SK-N-SH (cell line): ENCODE measurements at regions not wholly inside any gene's neighbourhood (a gene's known extent, or its start where the extent isn't known, plus 50 kb on each side); places are given as distances from the start of the nearest gene placed in this dataset.

ENCODE experiments used
- CTCF ChIA-PET: fragments of 300-600, 350-600 bp; formaldehyde crosslinking; extraction: SDS; loops from one replicate; lab custom pipeline; 2021; lab: Yijun Ruan, JAX
- POLR2A ChIA-PET: fragments of 350-600 bp; sonication (Branson Sonifier 250); formaldehyde crosslinking; extraction: SDS; loops from one replicate; lab custom pipeline; 2020; ENCODE audit warnings: antibody characterized with exemption, inconsistent platforms; lab: Yijun Ruan, JAX
- DNase-seq: peaks from one replicate; pipeline ENCODE4 v3.0.0; 2012
- H2AFZ ChIP-seq: fragments of 200-600 bp; sonication (generic); 2 replicates; pipeline ENCODE4 v1.8.1; 2016; ENCODE audit warnings: antibody characterized with exemption, mild to moderate bottlenecking, low read depth
- H3F3A ChIP-seq: fragments of 200-600 bp; sonication (generic); replicated peaks from 2 replicates; pipeline ENCODE3; 2016; ENCODE audit warnings: antibody characterized with exemption, mild to moderate bottlenecking; ENCODE audit not compliant: insufficient read depth
- H3K27ac ChIP-seq, 2 experiments: fragments of 200-500 bp in 1 of 2; fragments of 200-600 bp in 1 of 2; sonication (Bioruptor generic) in 1 of 2; sonication (generic), shearing (Covaris generic) in 1 of 2; 2 replicates each; pipeline versions ENCODE4 v1.5.1 to v1.6.1; 2014 to 2016; ENCODE audit warnings: low read depth in 2 of 2, inconsistent platforms in 1 of 2, low read length in 1 of 2, mild to moderate bottlenecking in 1 of 2, mixed read lengths in 1 of 2
- H3K27me3 ChIP-seq: fragments of 200-600 bp; sonication (generic), shearing (Covaris generic); 2 replicates; pipeline ENCODE4 v1.6.1; 2016; ENCODE audit warnings: mixed run types; ENCODE audit not compliant: insufficient read depth
- H3K36me3 ChIP-seq, 2 experiments: fragments of 200-500 bp in 1 of 2; fragments of 200-600 bp in 1 of 2; sonication (Bioruptor generic) in 1 of 2; sonication (generic) in 1 of 2; replicated peaks in 1 of 2; 2 replicates each; pipeline versions ENCODE3 to v1.5.1; 2014 to 2016; ENCODE audit warnings: low read length in 1 of 2, mild to moderate bottlenecking in 1 of 2; ENCODE audit not compliant: insufficient read depth in 2 of 2, control insufficient read depth in 1 of 2
- H3K4me1 ChIP-seq, 2 experiments: fragments of 200-500 bp in 1 of 2; fragments of 200-600 bp in 1 of 2; sonication (Bioruptor generic) in 1 of 2; sonication (generic), shearing (Covaris generic) in 1 of 2; 2 replicates each; pipeline versions ENCODE4 v1.5.1 to v1.6.1; 2014 to 2016; ENCODE audit warnings: low read depth in 1 of 2, low read length in 1 of 2, mixed run types in 1 of 2; ENCODE audit not compliant: insufficient read depth in 2 of 2, control insufficient read depth in 1 of 2
- H3K4me2 ChIP-seq: fragments of 200-600 bp; sonication (generic), shearing (Covaris generic); 2 replicates; pipeline ENCODE4 v1.6.1; 2017; ENCODE audit warnings: mixed run types
- H3K4me3 ChIP-seq, 2 experiments: fragments of 200-500 bp in 1 of 2; fragments of 200-600 bp in 1 of 2; sonication (Bioruptor generic) in 1 of 2; sonication (generic), shearing (Covaris generic) in 1 of 2; 2 replicates each; pipeline versions ENCODE4 v1.5.1 to v1.8.1; 2014 to 2016; ENCODE audit warnings: low read depth in 2 of 2, inconsistent platforms in 1 of 2, low read length in 1 of 2, mild to moderate bottlenecking in 1 of 2, mixed read lengths in 1 of 2, moderate library complexity in 1 of 2
- H3K79me2 ChIP-seq: fragments of 200-600 bp; sonication (generic); 2 replicates; pipeline ENCODE4 v1.8.1; 2017; ENCODE audit warnings: mild to moderate bottlenecking; ENCODE audit not compliant: insufficient read depth
- H3K9ac ChIP-seq: fragments of 200-600 bp; sonication (generic); 2 replicates; pipeline ENCODE4 v1.6.1; 2017; ENCODE audit warnings: mixed run types
- H3K9me2 ChIP-seq: fragments of 200-600 bp; sonication (generic); 2 replicates; pipeline ENCODE4 v1.6.1; 2017; ENCODE audit warnings: mixed run types
- H3K9me3 ChIP-seq: fragments of 200-600 bp; sonication (generic); 2 replicates; pipeline ENCODE4 v1.6.1; 2017; ENCODE audit warnings: mixed run types, mild to moderate bottlenecking, moderate library complexity
- H4K20me1 ChIP-seq: fragments of 200-600 bp; sonication (generic); 2 replicates; pipeline ENCODE4 v1.6.1; 2017; ENCODE audit warnings: mild to moderate bottlenecking, mixed run types; ENCODE audit not compliant: insufficient read depth
- CTCF ChIP-seq: fragments of 200-600 bp; sonication (generic); IDR thresholded peaks from 2 replicates; pipeline ENCODE4 v1.6.1; 2017; ENCODE audit warnings: antibody characterized with exemption, mild to moderate bottlenecking, moderate library complexity
- EP300 ChIP-seq, 2 experiments: IDR thresholded peaks; 2 replicates each; pipeline versions ENCODE4 v1.4.0 to v1.6.1; 2012; ENCODE audit warnings: borderline replicate concordance in 1 of 2, low read depth in 1 of 2, low read length in 1 of 2
- FOSL2 ChIP-seq: IDR thresholded peaks from 2 replicates; pipeline ENCODE4 v1.4.0; 2012; ENCODE audit warnings: low read depth, mild to moderate bottlenecking, moderate library complexity, borderline replicate concordance
- GABPA ChIP-seq: IDR thresholded peaks from 2 replicates; pipeline ENCODE4 v1.4.0; 2012; ENCODE audit warnings: low read depth, mild to moderate bottlenecking
- GATA2 ChIP-seq: sonication (generic); formaldehyde crosslinking; IDR thresholded peaks from 2 replicates; pipeline ENCODE4 v1.5.0; 2020; ENCODE audit warnings: mild to moderate bottlenecking, missing genetic modification reagents
- IRF3 ChIP-seq: fragments of 150-350 bp; IDR thresholded peaks from 2 replicates; pipeline ENCODE4 v1.6.1; 2016; ENCODE audit warnings: mild to moderate bottlenecking, low read depth, low read length
- JUND ChIP-seq: IDR thresholded peaks from 2 replicates; pipeline ENCODE4 v1.4.0; 2012
- MAX ChIP-seq: IDR thresholded peaks from 2 replicates; pipeline ENCODE4 v1.4.0; 2012; ENCODE audit warnings: low read depth
- MEF2A ChIP-seq: IDR thresholded peaks from 2 replicates; pipeline ENCODE4 v1.4.0; 2012; ENCODE audit warnings: low read depth, borderline replicate concordance
- NRF1 ChIP-seq: IDR thresholded peaks from 2 replicates; pipeline ENCODE4 v1.6.1; 2012; ENCODE audit warnings: low read depth, mild to moderate bottlenecking, low read length
- PBX3 ChIP-seq: IDR thresholded peaks from 2 replicates; pipeline ENCODE4; 2012
- POLR2AphosphoS5 ChIP-seq: IDR thresholded peaks from 2 replicates; pipeline ENCODE4 v1.6.1; 2012; ENCODE audit warnings: low read depth, low read length
- RXRA ChIP-seq: IDR thresholded peaks from 2 replicates; pipeline ENCODE4 v1.4.0; 2012; ENCODE audit warnings: low read depth, mild to moderate bottlenecking, borderline replicate concordance
- SMC3 ChIP-seq: IDR thresholded peaks from 2 replicates; pipeline ENCODE4 v1.6.1; 2012; ENCODE audit warnings: low read depth, low read length, improper control_type of control experiment
- TCF12 ChIP-seq: IDR thresholded peaks from 2 replicates; pipeline ENCODE4 v1.4.0; 2012
- USF1 ChIP-seq: IDR thresholded peaks from 2 replicates; pipeline ENCODE4 v1.4.0; 2012; ENCODE audit warnings: low read depth, borderline replicate concordance
- YY1 ChIP-seq: IDR thresholded peaks from 2 replicates; pipeline ENCODE4 v1.4.0; 2012; ENCODE audit warnings: low read depth, mild to moderate bottlenecking
- WGBS: methylation state at CpG from one replicate; pipeline ENCODE4 v1.1.6; 2017; ENCODE audit warnings: low lambda C conversion rate; 5-methylcytosine and 5-hydroxymethylcytosine counted together

GRCh38 chr13:47005756-47006414 is 109.0 kb upstream of the HTR2A start:
- H2AFZ ChIP-seq: no peak overlapping the region
- ChIA-PET POLR2A (no interaction called here), CTCF (no interaction called here)
- no peaks in the 10 kb centered on the region for H3K9me2 ChIP-seq
- TF ChIP-seq EP300 (IDR thresholded peaks at IDR 0.05; ENCODE audit: borderline replicate concordance in 1 of 2, low read depth in 1 of 2, low read length in 1 of 2) (no peak), GATA2 (no peak), USF1 (no peak), MAX (no peak), YY1 (no peak), FOSL2 (no peak), PBX3 (no peak), NRF1 (no peak)
- TF ChIP-seq, all 33 proteins: peak for 0
- H3K9ac ChIP-seq: no peak overlapping the region
- H3K4me3 ChIP-seq: no peak overlapping the region
- H3K9me3 ChIP-seq: no peaks in the 10 kb centered on the region
- H3K79me2 ChIP-seq: no peaks in the 10 kb centered on the region
- no peaks in the 10 kb centered on the region for H3F3A ChIP-seq
- no peaks in the 10 kb centered on the region for H3K27me3 ChIP-seq
- H3K4me1 ChIP-seq: no peaks in the 10 kb centered on the region; a peak in 1 of 4 replicates
- H3K27ac ChIP-seq: no peak overlapping the region
- H3K36me3 ChIP-seq: no peaks in the 10 kb centered on the region
- H3K4me2 ChIP-seq: no peak overlapping the region
- no peaks in the 10 kb centered on the region for H4K20me1 ChIP-seq
- 37% methylated on average over 2 of the region's 2 CpGs for WGBS
- DNase-seq: no peak

GRCh38 chr13:47004540-47004939 is 107.7 kb upstream of the HTR2A start:
- WGBS: 73% methylated on average over 1 of the region's 1 CpG
- H3K4me1 ChIP-seq: no peaks in the 10 kb centered on the region; a peak in 1 of 4 replicates
- H3K79me2 ChIP-seq: no peaks in the 10 kb centered on the region
- POLR2A ChIA-PET: no interaction called here
- no peaks in the 10 kb centered on the region for H3K27me3 ChIP-seq
- no peak overlapping the region for H3K4me2 ChIP-seq
- no peaks in the 10 kb centered on the region for H3K9me2 ChIP-seq
- no peak overlapping the region for H3K4me3 ChIP-seq
- H3F3A ChIP-seq: no peaks in the 10 kb centered on the region
- no peak overlapping the region for H2AFZ ChIP-seq
- H3K27ac ChIP-seq: no peak overlapping the region
- no peaks in the 10 kb centered on the region for H4K20me1 ChIP-seq
- no peak overlapping the region for H3K9ac ChIP-seq
- CTCF ChIA-PET: interaction anchor here (0.8 to 2.0 kb wide), 5 partner anchors 9 to 769 kb away, joined by 3 to 7 read pairs (median 4); no protein-coding TSS in a partner anchor
- no peaks in the 10 kb centered on the region for H3K36me3 ChIP-seq
- no peak for DNase-seq
- H3K9me3 ChIP-seq: no peaks in the 10 kb centered on the region
- TF ChIP-seq IRF3: no peak
- TF ChIP-seq TCF12: no peak
- TF ChIP-seq MAX: no peak
- TF ChIP-seq JUND: no peak
- no peak for TF ChIP-seq EP300 (IDR thresholded peaks at IDR 0.05; ENCODE audit: borderline replicate concordance in 1 of 2, low read depth in 1 of 2, low read length in 1 of 2)
- no peak for TF ChIP-seq POLR2AphosphoS5
- TF ChIP-seq CTCF: no peak
- no peak for TF ChIP-seq MEF2A
- no peak for TF ChIP-seq SMC3
- TF ChIP-seq RXRA: no peak
- no peak for TF ChIP-seq GABPA
- TF ChIP-seq PBX3: no peak
